ENCODE measurements at regions not wholly inside any gene's neighbourhood (a gene's known extent, or its start where the extent isn't known, plus 50 kb on each side); places are given as distances from the start of the nearest gene placed in this dataset.
"Not testable (repeated sequence)": the region's sequence is repeated elsewhere in the genome, so short reads cannot be mapped to it uniquely, and the experiment has no call there.

GRCh38 chr2:192775459-192776262, 580.9 kb upstream of the TMEFF2 start:
- no peak for DNase-seq (ENCODE audit: low spot score)

- DNase-seq (ENCODE audit: low spot score) = no peak
Observed at GRCh38 chr2:192775011-192775410, 580.3 kb upstream of the TMEFF2 start.

- DNase-seq (ENCODE audit: low spot score) = no peak
Observed at GRCh38 chr2:192773044-192773443, 578.3 kb upstream of the TMEFF2 start.

- DNase-seq (ENCODE audit: low spot score) = peak; percentile 31
Observed at GRCh38 chr2:192749611-192750200, 555.0 kb upstream of the TMEFF2 start.

- DNase-seq (ENCODE audit: low spot score) = peak; percentile 1
Observed at GRCh38 chr2:192741889-192742288, 547.2 kb upstream of the TMEFF2 start.

GRCh38 chr2:192735447-192735846, 540.7 kb upstream of the TMEFF2 start:
- DNase-seq (ENCODE audit: low spot score) = no peak

- DNase-seq (ENCODE audit: low spot score) = no peak
Observed at GRCh38 chr2:192729369-192729768, 534.6 kb upstream of the TMEFF2 start.

GRCh38 chr2:192725991-192726390, 531.3 kb upstream of the TMEFF2 start:
- no peak for DNase-seq (ENCODE audit: low spot score)

- DNase-seq (ENCODE audit: low spot score) = no peak
Observed at GRCh38 chr2:192719629-192720028, 524.9 kb upstream of the TMEFF2 start.

- no peak for DNase-seq (ENCODE audit: low spot score)
Observed at GRCh38 chr2:192718340-192718739, 523.6 kb upstream of the TMEFF2 start.

- DNase-seq (ENCODE audit: low spot score) = no peak
Observed at GRCh38 chr2:192700934-192701333, 506.2 kb upstream of the TMEFF2 start.

- no peak for DNase-seq (ENCODE audit: low spot score)
Observed at GRCh38 chr2:192697880-192698279, 503.1 kb upstream of the TMEFF2 start.

GRCh38 chr2:192696857-192697256, 502.1 kb upstream of the TMEFF2 start:
- no peak for DNase-seq (ENCODE audit: low spot score)

GRCh38 chr2:192687015-192687414, 492.3 kb upstream of the TMEFF2 start:
- no peak for DNase-seq (ENCODE audit: low spot score)

GRCh38 chr2:192682511-192682910, 487.8 kb upstream of the TMEFF2 start:
- not testable (repeated sequence) for DNase-seq (ENCODE audit: low spot score)

- no peak for DNase-seq (ENCODE audit: low spot score)
Observed at GRCh38 chr2:192675681-192676080, 480.9 kb upstream of the TMEFF2 start.

- no peak for DNase-seq (ENCODE audit: low spot score)
Observed at GRCh38 chr2:192669505-192670091, 474.9 kb upstream of the TMEFF2 start.

GRCh38 chr2:192660555-192660954, 465.8 kb upstream of the TMEFF2 start:
- not testable (repeated sequence) for DNase-seq (ENCODE audit: low spot score)

- no peak for DNase-seq (ENCODE audit: low spot score)
Observed at GRCh38 chr2:192657362-192657761, 462.6 kb upstream of the TMEFF2 start.

GRCh38 chr2:192655916-192656315, 461.2 kb upstream of the TMEFF2 start:
- DNase-seq (ENCODE audit: low spot score) = no peak

- no peak for DNase-seq (ENCODE audit: low spot score)
Observed at GRCh38 chr2:192645811-192646598, 451.3 kb upstream of the TMEFF2 start.

- DNase-seq (ENCODE audit: low spot score) = no peak
Observed at GRCh38 chr2:192634557-192634956, 439.8 kb upstream of the TMEFF2 start.

GRCh38 chr2:192628017-192628416, 433.3 kb upstream of the TMEFF2 start:
- DNase-seq (ENCODE audit: low spot score) = no peak

Data from SW480 (cell line).